NB4 (cell line): ENCODE measurements at regions not wholly inside any gene's neighbourhood (a gene's known extent, or its start where the extent isn't known, plus 50 kb on each side); places are given as distances from the start of the nearest gene placed in this dataset.
"Not testable (repeated sequence)": the region's sequence is repeated elsewhere in the genome, so short reads cannot be mapped to it uniquely, and the experiment has no call there.

Experiments used
- DNase-seq: peaks from one replicate; pipeline ENCODE4 v3.0.0; 2010; ENCODE audit warnings: low read depth
- H3K4me3 ChIP-seq: one replicate; pipeline ENCODE4 v1.5.1; 2011; ENCODE audit warnings: mild to moderate bottlenecking, low read depth, low read length, moderate library complexity
- CTCF ChIP-seq: IDR thresholded peaks from one replicate; pipeline ENCODE4 v1.5.1; 2012; ENCODE audit warnings: low read depth, low read length
- MYC ChIP-seq: IDR thresholded peaks from 2 replicates; pipeline ENCODE4 v1.6.1; 2011; ENCODE audit warnings: low read depth, low read length
- POLR2A ChIP-seq: IDR thresholded peaks from 2 replicates; pipeline ENCODE4 v1.6.1; 2011; ENCODE audit warnings: mild to moderate bottlenecking; ENCODE audit not compliant: insufficient read length; ENCODE audit errors: extremely low read depth
- TF ChIP-seq, protein P1 (sequence below): IDR thresholded peaks from 2 replicates; pipeline ENCODE4 v1.6.1; 2011; ENCODE audit warnings: low read depth, low read length

GRCh38 chr3:191686626-191687025, 225.7 kb downstream of the PYDC2 start:
- no peak for TF ChIP-seq CTCF
- TF ChIP-seq MYC = no peak
- TF ChIP-seq POLR2A = no peak
- TF ChIP-seq, protein P1, sequence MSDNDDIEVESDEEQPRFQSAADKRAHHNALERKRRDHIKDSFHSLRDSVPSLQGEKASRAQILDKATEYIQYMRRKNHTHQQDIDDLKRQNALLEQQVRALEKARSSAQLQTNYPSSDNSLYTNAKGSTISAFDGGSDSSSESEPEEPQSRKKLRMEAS = no peak
- H3K4me3 ChIP-seq = no peak overlapping the region
- DNase-seq = no peak

DNA sequence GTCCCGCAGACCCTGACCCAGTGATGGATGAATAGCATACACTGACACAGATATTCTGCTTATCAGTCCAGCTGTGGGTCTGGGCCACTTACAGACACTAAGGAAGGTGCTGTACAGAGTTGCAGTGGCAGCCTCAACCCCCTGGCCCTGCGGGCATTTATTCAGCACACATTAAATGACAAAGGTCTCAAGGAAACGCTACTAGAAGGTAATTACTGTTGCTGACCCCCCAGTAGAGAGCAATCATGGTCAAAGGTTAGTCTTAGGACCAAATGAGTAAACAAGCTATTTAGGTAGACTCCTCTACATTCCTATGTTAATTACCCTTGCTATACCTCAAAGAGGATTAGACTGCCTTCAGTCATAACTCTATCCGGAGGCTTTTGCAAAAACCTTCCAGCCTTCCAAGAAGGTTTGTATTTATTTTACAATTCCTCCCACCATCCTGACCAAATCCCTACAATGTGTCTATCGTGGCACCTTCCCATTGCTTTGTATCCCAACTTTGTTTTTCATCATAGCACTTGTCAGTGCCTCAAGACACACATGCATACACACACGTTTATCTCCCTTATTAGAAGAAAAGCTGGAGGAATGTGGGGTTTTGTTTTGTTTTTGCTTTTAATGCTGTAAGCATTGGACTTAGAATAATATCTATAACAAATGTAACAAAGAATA, 227.9 kb downstream of the PYDC2 start:
- TF ChIP-seq, protein P1 = no peak
- TF ChIP-seq MYC = no peak
- no peak for TF ChIP-seq CTCF
- TF ChIP-seq POLR2A = no peak
- H3K4me3 ChIP-seq = no peak overlapping the region
- no peak for DNase-seq

DNA sequence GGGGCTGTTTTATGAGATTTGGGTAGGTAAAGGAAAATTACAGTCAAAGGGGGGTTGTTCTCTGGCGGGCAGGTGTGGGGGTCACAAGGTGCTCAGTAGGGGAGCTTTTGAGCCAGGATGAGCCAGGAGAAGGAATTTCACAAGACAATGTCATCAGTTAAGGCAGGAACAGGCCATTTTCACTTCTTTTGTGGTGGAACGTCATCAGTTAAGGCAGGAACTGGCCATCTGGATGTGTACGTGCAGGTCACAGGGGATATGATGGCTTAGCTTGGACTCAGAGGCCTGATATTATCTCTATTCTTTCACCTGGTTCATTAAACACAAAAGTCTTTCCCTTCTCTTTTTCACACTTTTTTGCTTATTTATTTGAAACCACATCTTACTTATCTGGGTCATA, 230.2 kb downstream of the PYDC2 start:
- not testable (repeated sequence) for H3K4me3 ChIP-seq

GRCh38 chr3:191695131-191695814, 234.3 kb downstream of the PYDC2 start:
- no peak for DNase-seq
- TF ChIP-seq CTCF = no peak
- TF ChIP-seq POLR2A = no peak
- TF ChIP-seq, protein P1 = no peak
- TF ChIP-seq MYC = no peak
- H3K4me3 ChIP-seq = no peak overlapping the region

More for the DNA sequence above, 230.2 kb downstream of the PYDC2 start:
- not testable (repeated sequence) for DNase-seq

- H3K4me3 ChIP-seq = no peak overlapping the region
- TF ChIP-seq MYC (no peak), POLR2A (no peak), CTCF (no peak)
- TF ChIP-seq, protein P1 = no peak
- DNase-seq = no peak
Observed at GRCh38 chr3:191695815-191696153, 234.8 kb downstream of the PYDC2 start.

DNA sequence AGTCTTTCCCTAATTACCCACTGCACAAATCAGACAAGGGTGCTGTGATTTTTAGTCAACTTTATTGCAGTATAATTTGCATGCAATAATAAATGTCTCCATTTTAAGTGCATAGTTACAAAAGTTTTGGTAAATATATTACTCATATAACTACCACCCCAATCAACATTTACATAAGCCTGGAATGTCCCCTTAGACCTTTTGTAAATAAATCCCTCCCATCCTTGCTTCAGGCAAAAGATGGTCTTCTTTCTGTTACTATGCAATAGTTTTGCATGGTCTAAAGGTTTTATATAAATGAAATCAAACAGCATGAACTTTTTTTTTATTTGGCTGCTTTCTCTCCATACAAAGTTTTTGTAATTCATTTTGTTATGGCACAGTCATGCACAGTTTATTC, 235.4 kb downstream of the PYDC2 start:
- DNase-seq = no peak
- TF ChIP-seq, protein P1 = no peak
- TF ChIP-seq POLR2A (no peak), MYC (no peak), CTCF (no peak)
- no peak overlapping the region for H3K4me3 ChIP-seq
